IMR-90 (cell line): ENCODE measurements at regions not wholly inside any gene's neighbourhood (a gene's known extent, or its start where the extent isn't known, plus 50 kb on each side); places are given as distances from the start of the nearest gene placed in this dataset.
"Not testable (repeated sequence)": the region's sequence is repeated elsewhere in the genome, so short reads cannot be mapped to it uniquely, and the experiment has no call there.

Source experiments
- ATAC-seq: fragments of 200-7000 bp; cut with Tn5 transposase; 2 replicates; pipeline ENCODE4 v1.9.1; 2020; ENCODE audit warnings: low read depth, mild to moderate bottlenecking, moderate library complexity
- BruUV-seq: library from RNA; stranded (reverse); fragments of 400-500 nt; replicated peaks from 2 replicates; lab custom pipeline; 2021; lab: Mats Ljungman, UMichigan
- CTCF ChIA-PET: fragments of 300-600 bp; formaldehyde crosslinking; extraction: SDS; loops from one replicate; lab custom pipeline; 2021; ENCODE audit warnings: antibody characterized with exemption; lab: Yijun Ruan, JAX
- POLR2A ChIA-PET: fragments of 300-600 bp; sonication (Branson Sonifier 250); formaldehyde crosslinking; loops from one replicate; lab custom pipeline; 2022; ENCODE audit warnings: antibody characterized with exemption; ENCODE audit not compliant: unreplicated experiment; lab: Charles Lee
- DNase-seq: peaks from one replicate; pipeline ENCODE4 v3.0.0; 2013
- H2AFZ ChIP-seq: replicated peaks from 2 replicates; pipeline ENCODE3; 2013; ENCODE audit warnings: low read length, mild to moderate bottlenecking; ENCODE audit not compliant: poor library complexity
- H2AK5ac ChIP-seq: 2 replicates; pipeline ENCODE4 v1.6.1; 2013; ENCODE audit warnings: low read depth, low read length, inconsistent platforms
- H2AK9ac ChIP-seq: replicated peaks from 2 replicates; pipeline ENCODE3; 2013; ENCODE audit warnings: mild to moderate bottlenecking, low read depth, low read length, moderate library complexity; ENCODE audit not compliant: poor library complexity
- H2BK120ac ChIP-seq: 2 replicates; pipeline ENCODE4 v1.6.1; 2013; ENCODE audit warnings: low read depth, low read length, inconsistent platforms
- H2BK15ac ChIP-seq: 3 replicates; pipeline ENCODE4 v1.6.1; 2013; ENCODE audit warnings: low read depth, low read length, inconsistent platforms
- H2BK20ac ChIP-seq: 2 replicates; pipeline ENCODE4 v1.6.1; 2013; ENCODE audit warnings: low read depth, mild to moderate bottlenecking, inconsistent platforms, low read length, moderate library complexity
- H2BK5ac ChIP-seq: 2 replicates; pipeline ENCODE4 v1.6.1; 2013; ENCODE audit warnings: mild to moderate bottlenecking, low read depth, low read length, inconsistent platforms; ENCODE audit not compliant: poor library complexity, severe bottlenecking
- H3K14ac ChIP-seq: replicated peaks from 2 replicates; pipeline ENCODE4 v1.6.1; 2013; ENCODE audit warnings: low read depth, low read length, inconsistent platforms
- H3K18ac ChIP-seq: 2 replicates; pipeline ENCODE4 v1.6.1; 2013; ENCODE audit warnings: low read depth, low read length, control low read depth
- H3K23ac ChIP-seq: 2 replicates; pipeline ENCODE4 v1.6.1; 2013; ENCODE audit warnings: low read depth, low read length, inconsistent platforms
- H3K27ac ChIP-seq: 2 replicates; pipeline ENCODE4 v1.5.1; 2013; ENCODE audit warnings: mild to moderate bottlenecking, control low read depth, low read length; ENCODE audit not compliant: insufficient read depth
- H3K27me3 ChIP-seq: 2 replicates; pipeline ENCODE4 v1.6.1; 2013; ENCODE audit warnings: low read length; ENCODE audit not compliant: control insufficient read depth, insufficient read depth
- H3K36me3 ChIP-seq: 2 replicates; pipeline ENCODE4 v1.6.1; 2013; ENCODE audit warnings: low read length, mixed read lengths; ENCODE audit not compliant: control insufficient read depth, insufficient read depth
- H3K4ac ChIP-seq: 2 replicates; pipeline ENCODE4 v1.6.1; 2013; ENCODE audit warnings: low read depth, low read length, inconsistent platforms
- H3K4me1 ChIP-seq: 2 replicates; pipeline ENCODE4 v1.6.1; 2013; ENCODE audit warnings: low read length, mixed read lengths; ENCODE audit not compliant: control insufficient read depth, insufficient read depth
- H3K4me2 ChIP-seq: 2 replicates; pipeline ENCODE4 v1.6.1; 2013; ENCODE audit warnings: low read depth, mild to moderate bottlenecking, control low read depth, low read length, moderate library complexity
- H3K4me3 ChIP-seq: 2 replicates; pipeline ENCODE4 v1.5.1; 2013; ENCODE audit warnings: low read depth, mild to moderate bottlenecking, control low read depth, low read length, moderate library complexity; ENCODE audit not compliant: insufficient read depth
- H3K56ac ChIP-seq: 2 replicates; pipeline ENCODE4 v1.6.1; 2013; ENCODE audit warnings: low read length, inconsistent platforms; ENCODE audit not compliant: insufficient read depth; ENCODE audit errors: extremely low read depth
- H3K79me1 ChIP-seq, 2 experiments: 2 replicates each; pipeline ENCODE4 v1.6.1; 2013; ENCODE audit warnings: low read length in 2 of 2, inconsistent platforms in 1 of 2, low read depth in 1 of 2
- H3K9ac ChIP-seq: 2 replicates; pipeline ENCODE4 v1.6.1; 2013; ENCODE audit warnings: low read depth, low read length, control low read depth
- H3K9me1 ChIP-seq: 2 replicates; pipeline ENCODE4 v1.6.1; 2013; ENCODE audit warnings: low read length, inconsistent platforms; ENCODE audit not compliant: insufficient read depth
- H3K9me3 ChIP-seq: 2 replicates; pipeline ENCODE4 v1.6.1; 2013; ENCODE audit warnings: low read length; ENCODE audit not compliant: control insufficient read depth, insufficient read depth
- H4K20me1 ChIP-seq: 2 replicates; pipeline ENCODE4 v1.6.1; 2013; ENCODE audit warnings: low read length, inconsistent platforms; ENCODE audit not compliant: insufficient read depth
- H4K5ac ChIP-seq: 2 replicates; pipeline ENCODE4 v1.6.1; 2013; ENCODE audit warnings: mild to moderate bottlenecking, low read depth, low read length, control low read depth
- H4K8ac ChIP-seq, 2 experiments: 2 replicates each; pipeline ENCODE4 v1.6.1; 2013; ENCODE audit warnings: low read depth in 2 of 2, low read length in 2 of 2, control low read depth in 1 of 2, inconsistent platforms in 1 of 2
- H4K91ac ChIP-seq: 2 replicates; pipeline ENCODE4 v1.6.1; 2013; ENCODE audit warnings: low read depth, low read length, inconsistent platforms; ENCODE audit not compliant: insufficient read depth
- WGBS, 2 experiments: methylation state at CpG; one replicate each; pipeline versions ENCODE4 v1.1.5 to v1.1.7; 2013; ENCODE audit warnings: missing lambda C conversion rate in 2 of 2; ENCODE audit not compliant: insufficient read length in 1 of 2; ENCODE audit errors: extremely low coverage in 2 of 2; 5-methylcytosine and 5-hydroxymethylcytosine counted together
- dilution Hi-C: fragments of 300-500 bp; cut with HindIII; formaldehyde crosslinking; loops from one replicate; pipeline ENCODE4 v1.14.3; 2018; ENCODE audit warnings: low sequenced_read_pairs; ENCODE audit not compliant: unreplicated experiment
- in situ Hi-C: fragments of 300-500 bp; cut with MboI; formaldehyde crosslinking; loops from 3 replicates; pipeline ENCODE4 v1.14.3; 2019; ENCODE audit warnings: low sequenced_read_pairs, inconsistent platforms, mixed read lengths
- intact Hi-C: fragments of 100-400 bp; cut with micrococcal nuclease; formaldehyde crosslinking; loops from 2 replicates; pipeline ENCODE4 v1.10.0; 2022

DNA sequence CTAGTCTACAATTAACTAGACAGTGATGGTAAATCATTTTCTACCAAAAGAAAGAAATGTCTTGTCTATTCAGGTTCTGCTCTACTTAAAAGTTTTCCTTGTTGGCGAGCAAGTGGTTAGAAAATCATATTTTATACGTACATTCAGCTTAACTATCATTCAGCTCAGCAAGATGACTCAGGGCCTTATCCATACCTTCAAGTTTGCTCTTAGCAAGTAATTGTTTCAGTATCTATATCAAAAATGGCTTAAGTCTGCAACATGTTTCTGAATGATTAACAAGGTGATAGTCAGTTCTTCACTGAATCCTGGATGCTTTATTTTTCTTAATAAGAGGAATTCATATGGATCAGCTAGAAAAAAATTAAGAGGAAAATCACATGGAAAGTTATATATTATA lies 90.8 kb upstream of the TP53BP2 start:
- WGBS, 2 experiments = no CpG with 5 or more reads among the region's 2 CpGs
- CTCF ChIA-PET, dilution Hi-C loops: not testable (repeated sequence)

DNA sequence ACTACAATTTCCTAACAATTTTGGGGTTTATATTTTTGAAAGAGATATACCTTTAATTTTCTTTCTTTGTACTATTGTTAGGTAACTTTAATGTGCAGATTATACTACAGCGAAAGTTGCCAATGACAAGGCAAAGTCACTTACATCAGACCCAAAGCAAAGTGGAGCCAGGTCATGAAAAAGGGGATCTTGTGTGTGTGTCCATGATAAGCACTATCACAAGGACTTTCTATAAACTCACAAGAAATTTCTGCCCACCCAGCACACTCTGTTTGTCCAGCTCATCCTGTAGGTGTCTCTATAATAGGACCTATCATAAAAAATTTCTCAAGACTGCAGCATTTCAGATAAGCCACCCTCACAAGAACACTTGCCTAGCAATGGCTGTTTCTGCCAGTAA lies 85.7 kb upstream of the TP53BP2 start:
- H3K4me3 ChIP-seq, H3K14ac ChIP-seq, H2AFZ ChIP-seq, H3K36me3 ChIP-seq, ATAC-seq, H2BK15ac ChIP-seq, H3K27me3 ChIP-seq, H2AK5ac ChIP-seq, H4K20me1 ChIP-seq, H3K18ac ChIP-seq, BruUV-seq, POLR2A ChIA-PET, H4K8ac ChIP-seq, CTCF ChIA-PET, H2BK120ac ChIP-seq, H4K5ac ChIP-seq, H2BK20ac ChIP-seq, H3K23ac ChIP-seq, H3K4me1 ChIP-seq, H3K4me2 ChIP-seq, H3K9me1 ChIP-seq, H3K9ac ChIP-seq, in situ Hi-C loops, H4K91ac ChIP-seq, H3K79me1 ChIP-seq, H2BK5ac ChIP-seq, dilution Hi-C loops, H3K9me3 ChIP-seq, DNase-seq, H3K4ac ChIP-seq, H3K56ac ChIP-seq, H2AK9ac ChIP-seq, intact Hi-C loops, H3K27ac ChIP-seq: not testable (repeated sequence)
- no CpG with 5 or more reads among the region's 1 CpG for WGBS, 2 experiments

More for the DNA sequence above, 90.8 kb upstream of the TP53BP2 start:
- DNase-seq, H3K4ac ChIP-seq, H3K14ac ChIP-seq, H2BK120ac ChIP-seq, H3K36me3 ChIP-seq, H3K4me3 ChIP-seq, H3K9me1 ChIP-seq, H3K4me2 ChIP-seq, H2AK5ac ChIP-seq, H4K20me1 ChIP-seq, ATAC-seq, H4K5ac ChIP-seq, BruUV-seq, H2BK15ac ChIP-seq, H3K56ac ChIP-seq, H3K79me1 ChIP-seq, H3K27ac ChIP-seq, H3K27me3 ChIP-seq, POLR2A ChIA-PET, H3K9me3 ChIP-seq, H3K23ac ChIP-seq, H3K18ac ChIP-seq, H2AFZ ChIP-seq, in situ Hi-C loops, H4K8ac ChIP-seq, intact Hi-C loops, H3K4me1 ChIP-seq, H4K91ac ChIP-seq, H2AK9ac ChIP-seq, H3K9ac ChIP-seq, H2BK20ac ChIP-seq, H2BK5ac ChIP-seq: not testable (repeated sequence)
